ENCODE measurements at regions not wholly inside any gene's neighbourhood (a gene's known extent, or its start where the extent isn't known, plus 50 kb on each side); places are given as distances from the start of the nearest gene placed in this dataset.

DNA sequence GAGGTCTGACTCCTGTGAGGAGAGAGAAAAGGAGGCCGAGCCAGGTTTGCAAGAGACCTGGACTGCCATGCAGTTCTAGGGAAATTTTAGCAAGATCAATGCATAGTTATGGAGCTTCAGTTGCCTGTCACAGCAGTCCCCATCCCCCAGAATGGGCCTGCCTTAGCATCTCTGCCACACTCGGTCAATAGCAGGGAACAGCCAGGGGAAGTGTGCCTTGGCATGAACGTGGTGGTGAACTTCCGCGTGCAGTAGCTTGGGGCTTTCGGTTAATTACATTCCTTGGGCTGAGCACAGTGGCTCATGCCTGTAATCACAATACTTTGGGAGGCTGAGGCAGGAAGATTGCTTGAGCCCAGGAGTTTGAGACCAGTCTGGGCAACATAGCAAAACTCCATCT, 157.8 kb downstream of the TLE1 start:
- Histone ChIP-seq H3K23ac (ENCODE audit: insufficient read length) (no peak overlapping the region), H3K79me2 (ENCODE audit: control insufficient read depth in 1 of 2, insufficient read depth in 2 of 2, low read length in 2 of 2) (no peaks in the 10 kb centered on the region), H3K23me2 (ENCODE audit: low read depth, low read length) (no peaks in the 10 kb centered on the region), H3K9ac (replicated peaks in 1 of 4; ENCODE audit: extremely low read depth in 1 of 4, low read depth in 3 of 4, low read length in 3 of 4) (no peak overlapping the region), H4K5ac (ENCODE audit: insufficient read length, low read depth, low read length) (no peak overlapping the region), H2AFZ (ENCODE audit: low read length) (no peak overlapping the region), H3K18ac (ENCODE audit: extremely low read depth, low read length) (no peak overlapping the region), H3K4me1 (replicated peaks in 1 of 4; ENCODE audit: control insufficient read depth in 3 of 4, insufficient read depth in 4 of 4, low read length in 3 of 4) (peaks cover 0 to 2% (median under 1%) of the 10 kb centered on the region in 4 experiments; a peak in 1 of 7 replicates), H2AK5ac (ENCODE audit: low read depth, low read length) (no peak overlapping the region), H3K36me3 (ENCODE audit: control insufficient read depth in 2 of 4, insufficient read depth in 4 of 4, low read length in 3 of 4) (no peaks in the 10 kb centered on the region), H3K79me1 (ENCODE audit: low read depth, low read length) (no peaks in the 10 kb centered on the region), H2BK20ac (ENCODE audit: low read length) (no peak overlapping the region), H3K27me3 (replicated peaks in 1 of 4; ENCODE audit: control insufficient read depth in 3 of 4, extremely low read depth in 1 of 4, insufficient read depth in 3 of 4, low read length in 3 of 4) (no peaks in the 10 kb centered on the region), H2BK15ac (ENCODE audit: low read length) (no peak overlapping the region), H3K4me2 (ENCODE audit: insufficient read depth in 1 of 2, low read depth in 2 of 2, low read length in 2 of 2) (no peak overlapping the region), H3K9me3 (ENCODE audit: insufficient read depth in 2 of 2, low read depth in 1 of 2, low read length in 1 of 2) (no peaks in the 10 kb centered on the region), H3K56ac (replicated peaks; ENCODE audit: insufficient read length, low read depth, low read length) (no peak overlapping the region), H2BK12ac (ENCODE audit: low read depth, low read length) (no peak overlapping the region), H3K27ac (ENCODE audit: low read depth, low read length) (no peak overlapping the region), H2BK120ac (replicated peaks; ENCODE audit: low read depth, low read length) (no peak overlapping the region), H4K91ac (replicated peaks; ENCODE audit: insufficient read length, low read length) (no peak overlapping the region), H3K4me3 (ENCODE audit: extremely low read depth in 1 of 4, insufficient read depth in 2 of 4, low read depth in 3 of 4, low read length in 4 of 4) (no peak overlapping the region), H4K20me1 (replicated peaks in 1 of 2; ENCODE audit: control insufficient read depth in 1 of 2, insufficient read depth in 2 of 2, low read length in 2 of 2) (no peaks in the 10 kb centered on the region), H3K4ac (replicated peaks; ENCODE audit: insufficient read length, low read depth, low read length) (no peak overlapping the region), H3K14ac (ENCODE audit: insufficient read length) (no peak overlapping the region), H2BK5ac (ENCODE audit: low read depth, low read length) (no peak overlapping the region), H4K8ac (ENCODE audit: extremely low read depth, insufficient read depth, low read length) (no peak overlapping the region)
- ChIA-PET POLR2A (ENCODE audit: partially characterized antibody) (interaction anchor here (1.1 to 1.4 kb wide), 2 partner anchors 8 to 76 kb away, joined by 3 read pairs; no protein-coding TSS in a partner anchor), CTCF (ENCODE audit: partially characterized antibody) (interaction anchor here (1.3 to 3.9 kb wide), 3 partner anchors 9 to 26 kb away, joined by 3 to 11 read pairs (median 10); no protein-coding TSS in a partner anchor)
- DNase-seq (ENCODE audit: low read depth in 1 of 2, low spot score in 2 of 2) (no peak), FAIRE-seq (no peak)
- TF ChIP-seq POU5F1 (IDR thresholded peaks at IDR 0.05; ENCODE audit: low read depth, low read length) (no peak), GTF2F1 (IDR thresholded peaks at IDR 0.05; ENCODE audit: borderline replicate concordance, low read depth, low read length) (no peak), TAF7 (optimal IDR thresholded peaks at IDR 0.05; ENCODE audit: borderline replicate concordance, low read depth, low read length) (no peak), TEAD4 (IDR thresholded peaks at IDR 0.05; ENCODE audit: low read depth, low read length) (no peak), EZH2 (IDR thresholded peaks at IDR 0.05; ENCODE audit: low read depth, low read length, severe bottlenecking) (no peak), BACH1 (IDR thresholded peaks at IDR 0.05; ENCODE audit: low read length) (no peak)
- 90% methylated on average over 6 of the region's 6 CpGs; no CpG with 5 or more reads in 1 of the 2 experiments for WGBS, 2 experiments (ENCODE audit: extremely low coverage in 1 of 2, insufficient coverage in 1 of 2, insufficient read length in 1 of 2, insufficient replicate concordance in 2 of 2, low coverage in 1 of 2, low lambda C conversion rate in 2 of 2, missing lambda C conversion rate in 1 of 2)
